Duodenal mucosa (tissue), 2 donors: ENCODE measurements at regions not wholly inside any gene's neighbourhood (a gene's known extent, or its start where the extent isn't known, plus 50 kb on each side); places are given as distances from the start of the nearest gene placed in this dataset.
"Not testable (repeated sequence)": the region's sequence is repeated elsewhere in the genome, so short reads cannot be mapped to it uniquely, and the experiment has no call there.

Experiments
- H3K27ac ChIP-seq: one replicate; pipeline ENCODE4 v1.7.0; 2013; ENCODE audit warnings: low read depth, low read length
- H3K27me3 ChIP-seq, 2 donors: one replicate each; pipeline ENCODE4 v1.7.0; 2013; ENCODE audit warnings: low read length in 2 of 2, control low read depth in 1 of 2; ENCODE audit not compliant: insufficient read depth in 2 of 2, control insufficient read depth in 1 of 2
- H3K36me3 ChIP-seq, 2 donors: one replicate each; pipeline ENCODE4 v1.7.0; 2013; ENCODE audit warnings: low read length in 2 of 2, control low read depth in 1 of 2; ENCODE audit not compliant: insufficient read depth in 2 of 2, control insufficient read depth in 1 of 2
- H3K4me1 ChIP-seq, 2 donors: one replicate each; pipeline ENCODE4 v1.7.0; 2013; ENCODE audit warnings: low read length in 2 of 2, control low read depth in 1 of 2; ENCODE audit not compliant: insufficient read depth in 2 of 2, control insufficient read depth in 1 of 2
- H3K4me3 ChIP-seq, 2 donors: one replicate each; pipeline ENCODE4 v1.7.0; 2013; ENCODE audit warnings: low read length in 2 of 2, low read depth in 1 of 2
- H3K9ac ChIP-seq, 2 donors: one replicate each; pipeline ENCODE4 v1.7.0; 2013; ENCODE audit warnings: low read length in 2 of 2, low read depth in 1 of 2
- H3K9me3 ChIP-seq, 2 donors: one replicate each; pipeline ENCODE4 v1.7.0; 2013; ENCODE audit warnings: low read length in 2 of 2, control low read depth in 1 of 2; ENCODE audit not compliant: control insufficient read depth in 1 of 2

- H3K9ac ChIP-seq = no peak overlapping the region
- no peaks in the 10 kb centered on the region for H3K36me3 ChIP-seq
- H3K27ac ChIP-seq = no peak overlapping the region
- no peak overlapping the region for H3K4me3 ChIP-seq
- no peaks in the 10 kb centered on the region for H3K9me3 ChIP-seq
- no peaks in the 10 kb centered on the region for H3K4me1 ChIP-seq
- H3K27me3 ChIP-seq = no peaks in the 10 kb centered on the region
Observed at GRCh38 chr12:24649209-24649608, 299.7 kb downstream of the BCAT1 start.

GRCh38 chr12:24645254-24645653 is 303.6 kb downstream of the BCAT1 start:
- no peak overlapping the region for H3K27ac ChIP-seq
- H3K4me3 ChIP-seq = no peak overlapping the region
- H3K4me1 ChIP-seq = no peaks in the 10 kb centered on the region
- H3K9ac ChIP-seq = no peak overlapping the region
- no peaks in the 10 kb centered on the region for H3K27me3 ChIP-seq
- H3K9me3 ChIP-seq = no peaks in the 10 kb centered on the region
- H3K36me3 ChIP-seq = no peaks in the 10 kb centered on the region

- no peaks in the 10 kb centered on the region for H3K4me1 ChIP-seq
- no peak overlapping the region for H3K27ac ChIP-seq
- H3K4me3 ChIP-seq = no peak overlapping the region
- no peaks in the 10 kb centered on the region for H3K36me3 ChIP-seq
- no peaks in the 10 kb centered on the region for H3K27me3 ChIP-seq
- H3K9ac ChIP-seq = no peak overlapping the region
- H3K9me3 ChIP-seq = no peaks in the 10 kb centered on the region
Observed at GRCh38 chr12:24643120-24644119, 305.5 kb downstream of the BCAT1 start.

- no peaks in the 10 kb centered on the region for H3K9me3 ChIP-seq
- H3K9ac ChIP-seq = no peak overlapping the region
- H3K27ac ChIP-seq = no peak overlapping the region
- H3K36me3 ChIP-seq = no peaks in the 10 kb centered on the region
- no peaks in the 10 kb centered on the region for H3K27me3 ChIP-seq
- H3K4me3 ChIP-seq = no peak overlapping the region
- H3K4me1 ChIP-seq = no peaks in the 10 kb centered on the region
Observed at GRCh38 chr12:24639641-24640040, 309.3 kb downstream of the BCAT1 start.

GRCh38 chr12:24632466-24632865 is 316.4 kb downstream of the BCAT1 start:
- no peaks in the 10 kb centered on the region for H3K27me3 ChIP-seq
- H3K9ac ChIP-seq = no peak overlapping the region
- no peak overlapping the region for H3K27ac ChIP-seq
- no peaks in the 10 kb centered on the region for H3K4me1 ChIP-seq
- no peak overlapping the region for H3K4me3 ChIP-seq
- H3K36me3 ChIP-seq = no peaks in the 10 kb centered on the region
- no peaks in the 10 kb centered on the region for H3K9me3 ChIP-seq

GRCh38 chr12:24631676-24632426 is 317.1 kb downstream of the BCAT1 start:
- Histone ChIP-seq H3K27me3 (no peaks in the 10 kb centered on the region), H3K27ac (no peak overlapping the region), H3K9me3 (no peaks in the 10 kb centered on the region), H3K4me1 (no peaks in the 10 kb centered on the region), H3K36me3 (no peaks in the 10 kb centered on the region), H3K4me3 (no peak overlapping the region), H3K9ac (no peak overlapping the region)

GRCh38 chr12:24630856-24631255 is 318.0 kb downstream of the BCAT1 start:
- Histone ChIP-seq H3K27me3 (no peaks in the 10 kb centered on the region), H3K9me3 (no peaks in the 10 kb centered on the region), H3K4me3 (no peak overlapping the region), H3K4me1 (no peaks in the 10 kb centered on the region), H3K9ac (no peak overlapping the region), H3K36me3 (no peaks in the 10 kb centered on the region), H3K27ac (no peak overlapping the region)

GRCh38 chr12:24630446-24630845 is 318.5 kb downstream of the BCAT1 start:
- H3K27me3 ChIP-seq = no peaks in the 10 kb centered on the region
- H3K4me3 ChIP-seq = no peak overlapping the region
- H3K36me3 ChIP-seq = no peaks in the 10 kb centered on the region
- H3K4me1 ChIP-seq = no peaks in the 10 kb centered on the region
- H3K9me3 ChIP-seq = no peaks in the 10 kb centered on the region
- H3K9ac ChIP-seq = no peak overlapping the region
- no peak overlapping the region for H3K27ac ChIP-seq

GRCh38 chr12:24625103-24625502 is 323.8 kb downstream of the BCAT1 start:
- Histone ChIP-seq H3K9me3 (no peaks in the 10 kb centered on the region), H3K4me3 (no peak overlapping the region)

GRCh38 chr12:24619954-24620353 is 328.9 kb downstream of the BCAT1 start:
- H3K9me3 ChIP-seq, H3K4me3 ChIP-seq, H3K27ac ChIP-seq, H3K9ac ChIP-seq, H3K27me3 ChIP-seq, H3K36me3 ChIP-seq, H3K4me1 ChIP-seq: not testable (repeated sequence)

More at GRCh38 chr12:24625103-24625502, 323.8 kb downstream of the BCAT1 start:
- Histone ChIP-seq H3K36me3 (no peaks in the 10 kb centered on the region), H3K27ac (no peak overlapping the region), H3K9ac (no peak overlapping the region), H3K27me3 (no peaks in the 10 kb centered on the region), H3K4me1 (no peaks in the 10 kb centered on the region)
